ENCODE measurements at regions not wholly inside any gene's neighbourhood (a gene's known extent, or its start where the extent isn't known, plus 50 kb on each side); places are given as distances from the start of the nearest gene placed in this dataset.

DNA sequence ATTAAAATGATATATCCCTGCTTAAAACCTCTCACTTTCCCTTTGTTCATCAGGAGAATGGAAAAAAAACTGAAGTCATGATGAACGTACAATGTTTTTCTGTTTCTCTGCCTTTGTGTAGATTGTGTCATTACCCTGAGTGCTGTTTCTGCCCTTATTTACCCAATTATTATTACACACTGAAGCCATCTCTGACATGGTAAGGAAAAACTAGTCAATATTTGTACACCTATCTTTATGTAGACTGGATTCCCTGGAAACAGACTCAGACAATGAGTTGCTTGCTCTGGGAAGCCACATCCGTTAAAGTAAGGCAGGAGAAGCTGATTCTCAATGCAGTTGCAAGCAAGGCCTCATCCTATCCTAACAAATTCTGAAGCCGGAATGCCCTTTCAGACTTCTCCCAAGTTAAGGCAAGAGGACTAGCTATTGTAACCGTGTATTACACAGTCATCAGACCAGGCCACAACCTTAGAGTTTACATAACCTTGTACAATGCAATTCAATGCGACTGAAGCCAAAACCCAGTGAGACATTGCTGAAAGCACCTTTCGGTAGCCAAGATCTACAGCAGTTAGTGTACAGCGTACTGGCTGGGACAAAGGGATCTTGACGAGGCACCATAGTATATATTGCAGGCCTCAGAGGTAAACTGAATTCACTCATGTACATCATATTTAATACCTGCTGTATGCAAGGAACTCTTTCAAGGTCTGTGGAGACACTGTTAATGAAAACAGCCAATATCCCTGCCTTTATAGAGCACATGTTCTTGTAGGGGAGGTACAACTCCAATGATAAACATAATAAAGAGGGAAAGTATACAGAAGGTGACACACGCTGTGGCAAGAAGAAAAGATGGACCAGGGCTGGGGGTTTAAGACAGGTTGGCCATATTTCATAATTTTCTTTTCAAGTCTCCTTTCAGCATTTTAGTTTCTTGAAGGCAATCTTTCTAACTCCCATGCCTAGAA, 1040.8 kb upstream of the SEMA6D start:
- Mint-ChIP-seq H3K27me3 (ENCODE audit: low read depth) (no peaks in the 10 kb centered on the region), H3K27ac (ENCODE audit: unreplicated experiment) (no peak overlapping the region), H3K4me3 (no peak overlapping the region), H3K36me3 (ENCODE audit: low read depth) (no peaks in the 10 kb centered on the region), H3K9me3 (no peaks in the 10 kb centered on the region), H3K4me1 (peaks cover 7% of the 10 kb centered on the region)
- DNase-seq (ENCODE audit: low read depth, low spot score), result no peak
- no peak for TF ChIP-seq CTCF (conservative IDR thresholded peaks at IDR 0.05)

GRCh38 chr15:46677491-46677890, 1039.8 kb upstream of the SEMA6D start:
- Mint-ChIP-seq H3K9me3 (no peaks in the 10 kb centered on the region), H3K36me3 (ENCODE audit: low read depth) (no peaks in the 10 kb centered on the region), H3K4me3 (no peak overlapping the region), H3K27ac (ENCODE audit: unreplicated experiment) (no peak overlapping the region), H3K4me1 (no peaks in the 10 kb centered on the region), H3K27me3 (ENCODE audit: low read depth) (no peaks in the 10 kb centered on the region)
- no peak for DNase-seq (ENCODE audit: low read depth, low spot score)
- no peak for TF ChIP-seq CTCF (conservative IDR thresholded peaks at IDR 0.05)

DNA sequence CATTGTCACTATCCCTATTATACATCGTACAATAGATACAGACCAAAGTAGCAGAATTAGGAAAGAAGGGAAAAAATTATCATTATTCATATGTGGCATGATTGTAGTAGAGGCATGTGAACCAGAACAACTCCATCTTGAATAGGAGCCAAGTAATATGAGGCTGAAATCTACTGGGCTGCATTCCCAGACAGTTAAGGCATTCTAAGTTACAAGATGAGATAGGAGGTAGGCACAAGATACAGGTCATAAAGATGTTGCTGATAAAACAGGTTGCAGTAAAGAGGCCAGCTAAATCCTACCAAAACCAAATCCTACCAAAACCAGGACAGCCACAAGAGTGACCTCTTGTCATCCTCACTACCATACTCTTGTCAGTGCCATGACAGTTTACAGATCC, 1035.4 kb upstream of the SEMA6D start:
- Mint-ChIP-seq H3K4me3 (no peak overlapping the region), H3K4me1 (no peaks in the 10 kb centered on the region), H3K27ac (ENCODE audit: unreplicated experiment) (no peak overlapping the region), H3K36me3 (ENCODE audit: low read depth) (no peaks in the 10 kb centered on the region), H3K27me3 (ENCODE audit: low read depth) (no peaks in the 10 kb centered on the region), H3K9me3 (no peaks in the 10 kb centered on the region)
- no peak for TF ChIP-seq CTCF (conservative IDR thresholded peaks at IDR 0.05)
- DNase-seq (ENCODE audit: low read depth, low spot score), result no peak

GRCh38 chr15:46682969-46683791, 1034.1 kb upstream of the SEMA6D start:
- H3K36me3 Mint-ChIP-seq (ENCODE audit: low read depth), result no peaks in the 10 kb centered on the region
- H3K27me3 Mint-ChIP-seq (ENCODE audit: low read depth), result no peaks in the 10 kb centered on the region
- no peak for DNase-seq (ENCODE audit: low read depth, low spot score)
- H3K4me3 Mint-ChIP-seq, result no peak overlapping the region
- no peak overlapping the region for H3K27ac Mint-ChIP-seq (ENCODE audit: unreplicated experiment)
- H3K4me1 Mint-ChIP-seq, result no peaks in the 10 kb centered on the region
- TF ChIP-seq CTCF (conservative IDR thresholded peaks at IDR 0.05), result no peak
- H3K9me3 Mint-ChIP-seq, result no peaks in the 10 kb centered on the region

DNA sequence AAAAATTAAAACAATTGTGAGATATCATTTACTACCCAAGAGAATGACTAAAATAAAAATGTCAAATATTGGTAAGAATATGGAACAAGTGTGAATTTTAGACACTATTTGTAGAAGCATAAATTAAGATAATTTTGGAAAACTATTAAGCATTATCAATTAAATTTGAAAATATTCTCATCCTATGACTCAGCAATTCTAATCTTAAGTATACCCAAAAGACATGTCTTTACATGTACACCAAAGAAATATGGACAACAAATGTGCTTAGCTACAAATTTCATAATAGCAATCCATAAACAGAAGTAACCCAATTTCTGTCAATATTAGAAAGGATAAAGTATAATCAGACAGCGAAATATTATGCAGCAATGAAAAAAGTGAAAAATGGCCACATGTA, 1032.2 kb upstream of the SEMA6D start:
- H3K36me3 Mint-ChIP-seq (ENCODE audit: low read depth), result no peaks in the 10 kb centered on the region
- no peaks in the 10 kb centered on the region for H3K4me1 Mint-ChIP-seq
- no peaks in the 10 kb centered on the region for H3K9me3 Mint-ChIP-seq
- no peak overlapping the region for H3K27ac Mint-ChIP-seq (ENCODE audit: unreplicated experiment)
- no peaks in the 10 kb centered on the region for H3K27me3 Mint-ChIP-seq (ENCODE audit: low read depth)
- H3K4me3 Mint-ChIP-seq, result no peak overlapping the region
- TF ChIP-seq CTCF (conservative IDR thresholded peaks at IDR 0.05), result no peak
- DNase-seq (ENCODE audit: low read depth, low spot score), result no peak
